Right lobe of liver (tissue), 6 donors: ENCODE measurements at regions not wholly inside any gene's neighbourhood (a gene's known extent, or its start where the extent isn't known, plus 50 kb on each side); places are given as distances from the start of the nearest gene placed in this dataset.

Experiments
- ATAC-seq, 4 donors: fragments of 200-7000 bp; cut with Tn5 transposase; one replicate each; pipeline ENCODE4 v1.9.1; 2020; ENCODE audit warnings: mild to moderate bottlenecking in 4 of 4, moderate library complexity in 4 of 4
- DNase-seq, 3 donors: peaks; one replicate each; pipeline ENCODE4 v3.0.0-alpha.2; 2020
- H3K27ac ChIP-seq, 3 donors: fragments of 200-600 bp; one replicate each; pipeline ENCODE4 v1.8.0; 2022
- H3K27me3 ChIP-seq, 2 donors: fragments of 200-600 bp; one replicate each; pipeline ENCODE4 v1.8.0; 2022
- H3K36me3 ChIP-seq, 4 donors: fragments of 200-600 bp; sonication (generic) in 1 of 4; one replicate each; pipeline versions ENCODE4 v1.5.1 to v1.8.0; 2017 to 2022; ENCODE audit warnings: control low read depth in 1 of 4
- H3K4me1 ChIP-seq, 4 donors: fragments of 200-600 bp; sonication (generic) in 1 of 4; one replicate each; pipeline versions ENCODE4 v1.5.1 to v1.8.0; 2017 to 2022; ENCODE audit warnings: control low read depth in 1 of 4
- H3K4me3 ChIP-seq, 3 donors: fragments of 200-600 bp; one replicate each; pipeline ENCODE4 v1.8.0; 2022
- H3K9me3 ChIP-seq, 4 donors: fragments of 200-600 bp; sonication (generic) in 1 of 4; one replicate each; pipeline versions ENCODE4 v1.5.1 to v1.8.0; 2017 to 2022; ENCODE audit warnings: control low read depth in 1 of 4
- CTCF ChIP-seq, 4 donors: fragments of 200-600 bp in 3 of 4; fragments of 450-650 bp in 1 of 4; IDR thresholded peaks; one replicate each; pipeline versions ENCODE4 v1.5.1 to v1.8.0; 2016 to 2022; ENCODE audit warnings: antibody characterized with exemption in 4 of 4, mild to moderate bottlenecking in 2 of 4
- POLR2A ChIP-seq: fragments of 450-650 bp; IDR thresholded peaks from one replicate; pipeline ENCODE4 v1.6.1; 2017; ENCODE audit warnings: antibody characterized with exemption, mild to moderate bottlenecking
- WGBS: methylation state at CpG from one replicate; pipeline ENCODE4 v1.1.6; 2018; ENCODE audit warnings: low coverage, low lambda C conversion rate; ENCODE audit not compliant: insufficient coverage; ENCODE audit errors: missing lambda C conversion rate; 5-methylcytosine and 5-hydroxymethylcytosine counted together
- intact Hi-C, 2 donors: fragments of 100-400 bp; cut with DNase I; formaldehyde crosslinking; loops; one replicate each; pipeline versions ENCODE4 v1.11.2 to v1.14.1; 2022
- donor health status: DM: no; HTN: yes; CAD: no.
- donor health status: DM: no; HTN: no; CAD: no.
- donor health status: DM: no; HTN: no; CAD: no.
- donor health status: DM: no; HTN: yes; CAD: no.
- donor health status: DM: no; HTN: yes; CAD: no.

GRCh38 chr17:56694825-56695224 is 101.3 kb downstream of the NOG start:
- 87% methylated on average over 2 of the region's 2 CpGs for WGBS
- intact Hi-C loops = no loop called here
- DNase-seq (no peak), ATAC-seq (no peak)
- H3K4me3 ChIP-seq = no peak overlapping the region
- no peaks in the 10 kb centered on the region for H3K27me3 ChIP-seq
- H3K27ac ChIP-seq = no peak overlapping the region
- no peaks in the 10 kb centered on the region for H3K36me3 ChIP-seq
- H3K9me3 ChIP-seq = no peaks in the 10 kb centered on the region
- no peaks in the 10 kb centered on the region for H3K4me1 ChIP-seq
- no peak for TF ChIP-seq CTCF (IDR thresholded peaks at IDR 0.05)

GRCh38 chr17:56697190-56697589 is 103.7 kb downstream of the NOG start:
- DNase-seq (no peak), ATAC-seq (no peak)
- Histone ChIP-seq H3K4me1 (no peaks in the 10 kb centered on the region), H3K9me3 (no peaks in the 10 kb centered on the region), H3K27me3 (no peaks in the 10 kb centered on the region), H3K27ac (no peak overlapping the region), H3K4me3 (no peak overlapping the region), H3K36me3 (no peaks in the 10 kb centered on the region)
- intact Hi-C loops = no loop called here
- WGBS = 75% methylated on average over 4 of the region's 4 CpGs
- TF ChIP-seq POLR2A (no peak), CTCF (IDR thresholded peaks at IDR 0.05) (no peak)

GRCh38 chr17:56699186-56699894 is 105.8 kb downstream of the NOG start:
- ATAC-seq (peak in 3 of 4 donors; percentile 21 to 56 (median 26)), DNase-seq (no peak)
- TF ChIP-seq POLR2A (no peak), CTCF (IDR thresholded peaks at IDR 0.05) (no peak)
- WGBS = 28% methylated on average over 5 of the region's 18 CpGs
- intact Hi-C loops = no loop called here
- Histone ChIP-seq H3K27ac (no peak overlapping the region), H3K27me3 (no peaks in the 10 kb centered on the region), H3K4me3 (no peak overlapping the region), H3K4me1 (no peaks in the 10 kb centered on the region), H3K9me3 (no peaks in the 10 kb centered on the region), H3K36me3 (no peaks in the 10 kb centered on the region)

GRCh38 chr17:56700919-56701420 is 107.5 kb downstream of the NOG start:
- H3K27ac ChIP-seq = no peak overlapping the region
- H3K27me3 ChIP-seq = no peaks in the 10 kb centered on the region
- no peak for ATAC-seq
- 61% methylated on average over 6 of the region's 7 CpGs for WGBS
- H3K4me1 ChIP-seq = no peaks in the 10 kb centered on the region
- H3K4me3 ChIP-seq = no peak overlapping the region
- H3K36me3 ChIP-seq = no peaks in the 10 kb centered on the region
- DNase-seq = no peak
- TF ChIP-seq POLR2A (no peak), CTCF (IDR thresholded peaks at IDR 0.05) (no peak)
- H3K9me3 ChIP-seq = no peaks in the 10 kb centered on the region
- intact Hi-C loops = no loop called here
